Hepatocyte (in vitro differentiated cells): ENCODE measurements at regions not wholly inside any gene's neighbourhood (a gene's known extent, or its start where the extent isn't known, plus 50 kb on each side); places are given as distances from the start of the nearest gene placed in this dataset.

Experiments
- EZH2 ChIP-seq: fragments of 200-600 bp; sonication (generic); IDR thresholded peaks from 2 replicates; pipeline ENCODE4 v1.6.1; 2016; ENCODE audit warnings: antibody characterized with exemption, mild to moderate bottlenecking, borderline replicate concordance
- EZH2phosphoT487 ChIP-seq: fragments of 200-600 bp; sonication (generic); IDR thresholded peaks from one replicate; pipeline ENCODE4 v1.6.1; 2018; ENCODE audit warnings: antibody characterized with exemption, mild to moderate bottlenecking, low read depth, moderate library complexity; ENCODE audit not compliant: unreplicated experiment, severe bottlenecking
- TF ChIP-seq, protein P1 (sequence below): fragments of 200-600 bp; sonication (generic); IDR thresholded peaks from 2 replicates; pipeline ENCODE4 v1.5.1; 2016; ENCODE audit warnings: antibody characterized with exemption, mild to moderate bottlenecking; ENCODE audit not compliant: poor library complexity

DNA sequence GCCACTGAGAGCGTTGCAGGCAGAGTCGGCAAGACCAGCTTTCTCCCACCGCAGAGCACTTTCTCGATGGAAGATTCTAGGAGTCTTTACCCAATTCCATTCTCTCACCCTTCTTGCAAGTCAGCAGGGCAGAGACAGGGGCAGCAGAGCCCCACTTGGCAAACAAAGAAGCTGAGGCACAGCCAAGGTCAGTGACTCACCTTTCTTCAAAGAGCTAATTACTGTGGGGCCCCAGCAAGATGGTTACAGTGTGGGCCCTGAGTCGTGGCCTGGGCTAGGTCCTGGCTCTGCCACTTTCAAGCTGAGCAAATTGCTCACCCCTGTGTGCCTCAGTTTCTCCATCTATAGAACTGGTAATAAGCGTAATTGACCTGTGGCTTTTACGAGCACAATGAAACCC is 277.0 kb downstream of the PREX1 start:
- TF ChIP-seq, protein P1, sequence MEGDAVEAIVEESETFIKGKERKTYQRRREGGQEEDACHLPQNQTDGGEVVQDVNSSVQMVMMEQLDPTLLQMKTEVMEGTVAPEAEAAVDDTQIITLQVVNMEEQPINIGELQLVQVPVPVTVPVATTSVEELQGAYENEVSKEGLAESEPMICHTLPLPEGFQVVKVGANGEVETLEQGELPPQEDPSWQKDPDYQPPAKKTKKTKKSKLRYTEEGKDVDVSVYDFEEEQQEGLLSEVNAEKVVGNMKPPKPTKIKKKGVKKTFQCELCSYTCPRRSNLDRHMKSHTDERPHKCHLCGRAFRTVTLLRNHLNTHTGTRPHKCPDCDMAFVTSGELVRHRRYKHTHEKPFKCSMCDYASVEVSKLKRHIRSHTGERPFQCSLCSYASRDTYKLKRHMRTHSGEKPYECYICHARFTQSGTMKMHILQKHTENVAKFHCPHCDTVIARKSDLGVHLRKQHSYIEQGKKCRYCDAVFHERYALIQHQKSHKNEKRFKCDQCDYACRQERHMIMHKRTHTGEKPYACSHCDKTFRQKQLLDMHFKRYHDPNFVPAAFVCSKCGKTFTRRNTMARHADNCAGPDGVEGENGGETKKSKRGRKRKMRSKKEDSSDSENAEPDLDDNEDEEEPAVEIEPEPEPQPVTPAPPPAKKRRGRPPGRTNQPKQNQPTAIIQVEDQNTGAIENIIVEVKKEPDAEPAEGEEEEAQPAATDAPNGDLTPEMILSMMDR: no peak
- TF ChIP-seq EZH2 (no peak), EZH2phosphoT487 (no peak)
